ENCODE measurements at regions not wholly inside any gene's neighbourhood (a gene's known extent, or its start where the extent isn't known, plus 50 kb on each side); places are given as distances from the start of the nearest gene placed in this dataset.

DNA sequence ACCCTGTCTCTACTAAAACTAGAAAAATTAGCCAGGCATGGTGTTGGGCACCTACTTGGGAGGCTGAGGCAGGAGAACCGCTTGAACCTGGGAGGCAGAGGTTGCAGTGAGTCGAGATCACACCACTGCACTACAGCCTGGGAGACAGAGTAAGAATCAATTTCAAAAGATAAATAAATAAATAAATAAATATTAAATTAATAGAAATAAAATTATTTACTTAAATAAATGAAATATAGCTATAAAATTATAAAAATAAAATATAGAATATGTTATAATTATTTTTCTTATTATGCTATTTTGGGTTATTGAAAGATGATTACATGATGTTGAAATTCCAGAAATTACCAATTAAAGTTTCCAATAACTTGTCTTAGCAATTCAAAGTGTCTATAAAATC is 1029.8 kb upstream of the AGA start:
- no peak for ATAC-seq (replicated peaks)
- peaks cover 10% of the 10 kb centered on the region for H3K9me3 Mint-ChIP-seq
- H3K4me3 Mint-ChIP-seq, result no peak overlapping the region
- no peaks in the 10 kb centered on the region for H3K27me3 Mint-ChIP-seq
- H3K36me3 Mint-ChIP-seq (ENCODE audit: low read depth), result no peaks in the 10 kb centered on the region
- H3K4me1 Mint-ChIP-seq, result no peaks in the 10 kb centered on the region
- no peak overlapping the region for H3K27ac Mint-ChIP-seq

DNA sequence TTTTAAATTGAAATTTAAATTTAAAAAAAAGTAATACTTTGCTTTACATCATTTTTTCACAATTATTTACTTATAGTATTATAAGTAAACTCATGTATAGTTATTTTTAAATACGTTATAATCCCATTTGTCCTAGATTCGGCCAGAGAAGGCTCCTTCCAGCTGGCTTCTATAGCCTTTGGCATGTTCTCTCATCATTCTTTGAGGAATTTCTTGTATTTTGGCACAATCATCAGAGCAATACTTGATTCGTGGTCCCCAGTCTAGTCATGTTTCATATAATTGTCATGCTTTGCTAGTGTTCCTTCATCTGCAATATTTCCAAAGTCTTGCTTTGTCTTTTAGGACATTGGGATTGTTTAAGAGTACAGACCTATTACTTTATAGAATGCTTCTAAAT is 1037.9 kb upstream of the AGA start:
- H3K36me3 Mint-ChIP-seq (ENCODE audit: low read depth), result no peaks in the 10 kb centered on the region
- no peak for ATAC-seq (replicated peaks)

DNA sequence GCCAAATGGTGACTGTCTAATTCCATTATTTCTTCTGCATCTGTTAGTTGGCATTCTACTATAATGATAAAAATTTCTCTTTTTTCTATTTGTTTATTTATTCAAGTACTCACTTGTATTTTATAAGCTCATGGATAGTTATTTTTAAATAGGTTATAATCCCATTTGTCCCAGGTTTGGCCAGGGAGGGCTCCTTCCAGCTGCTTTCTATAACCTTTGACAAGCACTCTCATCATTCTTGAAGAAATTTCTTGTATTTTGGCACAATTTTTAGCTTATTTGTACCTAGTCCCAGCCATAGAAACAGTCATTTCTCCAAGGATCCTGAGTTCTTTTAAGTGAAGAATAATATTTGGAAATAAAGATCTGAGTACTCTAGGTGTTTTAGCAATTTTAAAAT is 1038.6 kb upstream of the AGA start:
- no peaks in the 10 kb centered on the region for H3K9me3 Mint-ChIP-seq
- no peak for ATAC-seq (replicated peaks)
- H3K36me3 Mint-ChIP-seq (ENCODE audit: low read depth), result no peaks in the 10 kb centered on the region
- H3K27me3 Mint-ChIP-seq, result no peaks in the 10 kb centered on the region
- H3K4me3 Mint-ChIP-seq, result no peak overlapping the region
- no peak overlapping the region for H3K27ac Mint-ChIP-seq
- no peaks in the 10 kb centered on the region for H3K4me1 Mint-ChIP-seq

More for the DNA sequence above, 1037.9 kb upstream of the AGA start:
- Mint-ChIP-seq H3K9me3 (peaks cover 5% of the 10 kb centered on the region), H3K27ac (no peak overlapping the region), H3K27me3 (no peaks in the 10 kb centered on the region), H3K4me3 (no peak overlapping the region), H3K4me1 (no peaks in the 10 kb centered on the region)

DNA sequence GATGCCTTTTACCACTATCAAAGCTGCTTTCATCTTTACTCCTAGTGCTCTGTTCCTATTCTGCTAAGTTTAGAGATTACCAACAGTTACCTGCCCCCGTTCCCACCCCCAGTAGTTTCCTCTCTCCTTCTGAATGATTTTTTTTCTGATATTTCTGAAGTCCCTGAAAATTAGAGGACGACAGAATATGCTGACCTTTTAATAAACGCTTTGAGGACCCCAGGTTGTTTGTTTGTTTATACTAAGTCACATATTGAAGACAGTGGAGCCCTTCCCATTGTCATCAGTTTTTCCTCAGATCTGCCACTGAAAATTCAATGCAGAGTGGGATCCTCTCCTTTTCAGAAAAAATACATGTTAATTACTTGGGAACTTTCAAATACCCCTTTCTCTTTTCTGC is 1039.3 kb upstream of the AGA start:
- no peaks in the 10 kb centered on the region for H3K27me3 Mint-ChIP-seq
- no peak overlapping the region for H3K27ac Mint-ChIP-seq
- no peaks in the 10 kb centered on the region for H3K4me1 Mint-ChIP-seq
- no peaks in the 10 kb centered on the region for H3K9me3 Mint-ChIP-seq
- no peak overlapping the region for H3K4me3 Mint-ChIP-seq
- no peak for ATAC-seq (replicated peaks)
- no peaks in the 10 kb centered on the region for H3K36me3 Mint-ChIP-seq (ENCODE audit: low read depth)

DNA sequence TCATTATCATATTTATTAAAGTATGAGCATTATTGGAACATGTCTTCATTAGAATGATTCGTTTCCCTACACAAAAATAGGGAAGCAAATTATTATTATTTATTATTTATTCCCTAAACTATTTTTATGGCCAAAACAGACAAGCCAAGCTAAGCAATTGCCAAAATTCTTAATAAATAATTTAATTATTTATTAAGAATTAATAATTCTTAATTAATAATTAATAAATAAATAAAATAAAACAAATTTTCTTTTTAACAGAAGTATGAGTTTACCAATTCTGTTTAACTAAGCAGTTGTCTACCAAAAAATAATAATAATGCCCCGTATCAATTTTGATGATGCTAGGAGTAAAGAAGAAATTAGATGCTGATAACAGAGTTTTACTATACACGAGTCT is 1080.8 kb upstream of the AGA start:
- Mint-ChIP-seq H3K27ac (no peak overlapping the region), H3K4me1 (no peaks in the 10 kb centered on the region), H3K4me3 (no peak overlapping the region), H3K9me3 (peaks cover 4% of the 10 kb centered on the region), H3K36me3 (ENCODE audit: low read depth) (no peaks in the 10 kb centered on the region), H3K27me3 (no peaks in the 10 kb centered on the region)
- ATAC-seq (replicated peaks), result no peak

DNA sequence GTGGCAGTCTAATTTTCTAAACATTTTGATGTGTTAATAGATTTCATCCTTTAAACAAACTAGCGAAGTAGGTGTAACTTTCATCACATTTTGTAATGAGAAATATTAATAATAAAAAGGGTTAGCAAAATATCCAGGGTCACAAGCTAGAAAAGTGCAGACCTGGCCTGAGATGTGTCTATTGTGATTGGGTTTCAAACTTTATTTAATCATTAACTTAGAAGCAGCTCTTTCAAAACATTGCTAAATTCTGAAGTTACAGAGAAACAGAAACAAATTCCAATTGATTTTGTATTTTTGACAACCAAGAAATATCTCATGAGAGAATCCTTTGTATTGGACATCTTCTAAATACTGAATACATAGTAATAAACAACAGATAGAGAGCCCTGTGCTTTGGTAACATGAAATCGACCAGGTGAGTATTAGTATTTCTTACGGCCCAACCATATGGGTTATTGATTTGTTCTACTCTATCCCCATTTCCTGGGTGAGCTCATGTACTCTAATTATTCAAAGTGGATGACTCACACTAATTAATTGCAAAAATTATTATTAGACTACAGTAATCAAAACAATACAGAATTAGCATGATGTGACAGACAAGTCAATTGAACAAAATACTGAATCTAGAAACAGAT is 1093.8 kb upstream of the AGA start:
- no peak for ATAC-seq (replicated peaks)
- Mint-ChIP-seq H3K36me3 (ENCODE audit: low read depth) (no peaks in the 10 kb centered on the region), H3K4me1 (no peaks in the 10 kb centered on the region), H3K27me3 (no peaks in the 10 kb centered on the region), H3K4me3 (no peak overlapping the region), H3K9me3 (peaks cover 18% of the 10 kb centered on the region), H3K27ac (no peak overlapping the region)

DNA sequence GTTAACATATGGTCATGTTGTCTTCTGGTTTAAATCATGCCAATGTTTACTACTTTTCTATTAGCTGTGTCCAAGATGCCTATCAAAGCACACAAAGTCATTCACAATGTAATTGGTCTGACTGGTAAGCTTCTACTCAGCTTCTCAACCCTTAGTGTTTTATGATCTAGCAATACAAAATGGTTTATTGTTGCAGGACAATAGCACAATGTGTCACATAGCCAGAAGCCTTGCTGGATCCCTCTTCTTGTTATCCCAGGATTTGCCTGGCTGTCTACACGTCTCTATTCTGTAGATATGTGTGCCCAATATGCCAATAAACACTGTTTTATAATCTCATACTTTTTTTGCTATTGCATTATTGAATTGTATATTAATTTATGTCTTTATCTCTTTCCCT is 1111.0 kb upstream of the AGA start:
- H3K9me3 Mint-ChIP-seq, result peaks cover 10% of the 10 kb centered on the region
- no peaks in the 10 kb centered on the region for H3K36me3 Mint-ChIP-seq (ENCODE audit: low read depth)
- no peak overlapping the region for H3K27ac Mint-ChIP-seq
- ATAC-seq (replicated peaks), result no peak
- H3K4me1 Mint-ChIP-seq, result no peaks in the 10 kb centered on the region
- no peaks in the 10 kb centered on the region for H3K27me3 Mint-ChIP-seq
- H3K4me3 Mint-ChIP-seq, result no peak overlapping the region

DNA sequence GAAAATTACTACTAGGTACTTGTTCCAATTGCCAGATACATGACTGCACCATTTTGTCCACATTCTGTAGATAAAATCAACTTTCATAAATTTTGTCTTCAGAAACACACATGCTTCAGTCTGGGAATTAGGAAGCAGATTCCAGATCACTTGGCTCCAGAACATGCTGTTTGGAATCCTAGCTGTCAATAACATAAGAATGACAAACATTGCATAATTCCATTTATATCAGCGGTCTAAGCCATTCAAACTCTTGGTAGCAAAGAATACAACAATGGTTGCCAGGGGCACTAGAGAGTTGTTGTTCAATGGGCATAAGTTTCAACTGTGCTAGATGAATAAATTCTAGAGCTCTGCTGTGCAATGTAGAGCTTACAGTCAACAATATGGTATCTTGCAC is 1112.1 kb upstream of the AGA start:
- no peak overlapping the region for H3K4me3 Mint-ChIP-seq
- no peaks in the 10 kb centered on the region for H3K4me1 Mint-ChIP-seq
- H3K36me3 Mint-ChIP-seq (ENCODE audit: low read depth), result no peaks in the 10 kb centered on the region
- H3K27ac Mint-ChIP-seq, result no peak overlapping the region
- ATAC-seq (replicated peaks), result no peak
- H3K27me3 Mint-ChIP-seq, result no peaks in the 10 kb centered on the region
- H3K9me3 Mint-ChIP-seq, result peaks cover 7% of the 10 kb centered on the region

DNA sequence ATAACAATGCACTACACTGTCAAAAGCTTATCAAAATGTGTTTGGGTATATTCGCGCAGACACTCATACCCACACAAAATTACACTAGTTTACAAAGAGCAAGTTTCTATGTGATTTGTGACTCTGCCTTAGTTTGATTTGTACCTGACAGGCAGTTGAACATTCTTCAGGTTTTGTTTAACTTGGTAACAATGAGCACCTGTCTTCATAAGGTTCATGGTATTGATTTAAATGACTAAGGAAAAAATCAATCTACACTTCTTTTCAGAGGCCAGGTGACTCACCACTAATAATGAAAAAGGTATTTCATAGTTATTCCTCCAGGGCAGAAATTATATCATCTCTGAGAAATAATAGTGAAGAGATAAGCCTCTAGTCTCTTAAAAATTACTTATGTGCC is 1114.6 kb upstream of the AGA start:
- Mint-ChIP-seq H3K4me1 (no peaks in the 10 kb centered on the region), H3K4me3 (no peak overlapping the region), H3K9me3 (peaks cover 8% of the 10 kb centered on the region), H3K36me3 (ENCODE audit: low read depth) (no peaks in the 10 kb centered on the region), H3K27ac (no peak overlapping the region), H3K27me3 (no peaks in the 10 kb centered on the region)
- ATAC-seq (replicated peaks), result no peak

DNA sequence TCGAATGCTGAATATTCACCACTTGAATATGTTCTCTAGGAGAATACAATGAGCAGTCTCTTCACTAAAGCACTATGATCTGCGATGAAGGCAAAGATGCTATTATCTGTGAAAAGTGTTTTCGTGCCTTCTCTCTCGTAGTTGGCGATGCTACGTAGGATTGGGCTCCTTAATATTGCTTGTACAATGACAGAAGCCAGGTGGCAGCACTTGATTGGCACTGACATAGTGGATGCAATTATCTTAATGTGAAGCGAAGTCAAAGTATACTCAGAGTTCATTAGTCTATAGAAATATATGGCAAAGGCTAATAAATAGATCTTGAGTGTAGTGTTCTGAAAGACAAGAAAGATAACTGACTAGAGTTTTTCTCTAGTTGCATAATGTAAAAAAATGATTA is 1135.7 kb upstream of the AGA start:
- Mint-ChIP-seq H3K36me3 (ENCODE audit: low read depth) (no peaks in the 10 kb centered on the region), H3K4me1 (no peaks in the 10 kb centered on the region), H3K9me3 (peaks cover 12% of the 10 kb centered on the region), H3K4me3 (no peak overlapping the region), H3K27me3 (no peaks in the 10 kb centered on the region), H3K27ac (no peak overlapping the region)
- no peak for ATAC-seq (replicated peaks)

DNA sequence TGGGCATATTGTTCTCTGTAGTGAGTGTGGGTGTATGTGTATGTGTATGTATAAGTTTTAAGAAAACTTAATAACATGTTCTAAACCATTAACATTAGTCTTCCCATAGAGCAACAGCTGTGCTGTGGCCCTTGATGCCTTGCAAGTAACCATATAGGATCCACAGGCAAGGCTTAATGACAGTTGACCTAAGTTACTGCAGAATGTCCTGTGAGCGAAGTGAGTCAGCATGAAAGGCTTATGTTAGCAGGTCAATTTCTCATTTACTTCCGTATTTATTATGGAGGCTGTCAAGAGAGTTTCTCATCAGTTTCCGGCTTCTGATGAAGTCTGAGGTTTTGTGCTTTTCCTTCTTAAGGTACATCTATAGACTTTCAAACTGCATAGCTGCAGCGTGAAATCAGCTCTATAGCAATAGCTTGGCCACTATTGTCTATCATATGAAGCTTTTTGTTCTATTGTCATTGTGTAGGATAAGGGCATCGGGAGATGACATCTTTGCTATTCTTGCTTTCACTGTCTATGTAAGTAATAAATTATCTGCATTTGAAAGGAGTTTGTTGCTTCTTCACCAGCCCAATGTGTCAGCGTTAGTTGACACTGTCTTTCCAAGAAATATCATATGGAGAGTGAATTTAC is 1153.4 kb upstream of the AGA start:
- no peak for ATAC-seq (replicated peaks)
- Mint-ChIP-seq H3K36me3 (ENCODE audit: low read depth) (no peaks in the 10 kb centered on the region), H3K4me3 (no peak overlapping the region), H3K9me3 (peaks cover 18% of the 10 kb centered on the region), H3K27me3 (no peaks in the 10 kb centered on the region), H3K27ac (no peak overlapping the region), H3K4me1 (no peaks in the 10 kb centered on the region)

DNA sequence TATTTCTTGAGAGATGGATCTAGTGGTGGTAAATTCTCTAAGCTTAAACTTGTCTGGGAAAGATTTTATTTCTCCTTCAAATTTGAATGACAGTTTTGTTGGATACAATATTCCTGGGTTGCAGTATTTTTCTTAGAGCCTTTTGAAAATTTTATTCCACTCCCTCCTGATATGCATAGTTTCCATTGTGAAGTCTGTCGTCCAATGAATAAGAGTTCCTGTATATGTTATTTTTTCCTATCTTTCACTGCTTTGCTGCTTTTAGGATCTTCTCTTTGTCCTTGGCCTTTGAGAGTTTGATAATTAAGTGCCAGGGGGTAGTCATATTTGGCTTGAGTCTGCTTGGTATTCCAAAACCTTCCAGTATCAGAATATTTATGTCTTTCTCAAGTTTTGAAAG is 1156.4 kb upstream of the AGA start:
- no peaks in the 10 kb centered on the region for H3K36me3 Mint-ChIP-seq (ENCODE audit: low read depth)
- no peaks in the 10 kb centered on the region for H3K27me3 Mint-ChIP-seq
- H3K9me3 Mint-ChIP-seq, result peaks cover 17% of the 10 kb centered on the region
- no peaks in the 10 kb centered on the region for H3K4me1 Mint-ChIP-seq
- no peak overlapping the region for H3K4me3 Mint-ChIP-seq
- no peak overlapping the region for H3K27ac Mint-ChIP-seq
- no peak for ATAC-seq (replicated peaks)

DNA sequence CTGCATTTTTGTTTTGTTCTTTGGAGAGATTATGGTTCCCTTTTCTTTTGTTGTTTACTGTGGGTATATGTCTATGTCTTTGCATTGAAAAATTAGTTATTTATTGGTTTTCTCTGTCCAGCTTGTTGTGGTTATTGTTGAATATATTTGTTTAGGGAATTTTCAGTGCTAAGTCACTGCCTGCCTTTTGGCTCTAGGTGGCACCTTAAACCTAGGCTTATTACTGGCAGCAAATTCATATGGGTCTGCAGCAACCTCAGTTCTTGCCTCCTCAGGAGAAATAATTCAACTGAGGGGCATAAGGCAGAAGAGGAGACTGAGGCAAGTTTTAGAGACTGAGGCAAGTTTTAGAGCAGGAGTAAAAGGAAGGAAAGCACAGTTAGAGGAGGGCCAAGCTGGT is 1157.3 kb upstream of the AGA start:
- ATAC-seq (replicated peaks), result no peak
- H3K27ac Mint-ChIP-seq, result no peak overlapping the region
- peaks cover 19% of the 10 kb centered on the region for H3K9me3 Mint-ChIP-seq
- no peak overlapping the region for H3K4me3 Mint-ChIP-seq
- no peaks in the 10 kb centered on the region for H3K27me3 Mint-ChIP-seq
- H3K4me1 Mint-ChIP-seq, result no peaks in the 10 kb centered on the region
- no peaks in the 10 kb centered on the region for H3K36me3 Mint-ChIP-seq (ENCODE audit: low read depth)

DNA sequence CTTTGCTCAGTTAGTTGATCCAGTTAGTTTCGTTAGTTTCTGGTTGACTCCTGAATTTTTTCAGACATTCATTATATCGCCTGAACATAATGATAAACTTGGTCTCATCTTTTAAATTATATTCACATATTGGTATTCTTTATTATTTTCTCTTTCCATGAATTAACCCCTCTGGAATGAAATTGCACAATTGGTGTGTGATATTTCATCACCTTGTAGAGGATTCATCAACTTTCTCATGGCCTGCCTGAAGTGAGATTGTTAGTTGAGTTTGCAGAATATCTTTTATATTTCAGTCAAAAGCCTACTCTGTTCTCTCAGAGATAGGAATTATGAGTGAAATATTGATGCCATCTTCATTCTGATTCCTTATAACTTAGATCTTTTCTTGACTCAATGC is 1160.6 kb upstream of the AGA start:
- H3K27me3 Mint-ChIP-seq, result no peaks in the 10 kb centered on the region
- no peak overlapping the region for H3K27ac Mint-ChIP-seq
- H3K4me3 Mint-ChIP-seq, result no peak overlapping the region
- peaks cover 20% of the 10 kb centered on the region for H3K9me3 Mint-ChIP-seq
- no peaks in the 10 kb centered on the region for H3K36me3 Mint-ChIP-seq (ENCODE audit: low read depth)
- H3K4me1 Mint-ChIP-seq, result no peaks in the 10 kb centered on the region
- no peak for ATAC-seq (replicated peaks)

DNA sequence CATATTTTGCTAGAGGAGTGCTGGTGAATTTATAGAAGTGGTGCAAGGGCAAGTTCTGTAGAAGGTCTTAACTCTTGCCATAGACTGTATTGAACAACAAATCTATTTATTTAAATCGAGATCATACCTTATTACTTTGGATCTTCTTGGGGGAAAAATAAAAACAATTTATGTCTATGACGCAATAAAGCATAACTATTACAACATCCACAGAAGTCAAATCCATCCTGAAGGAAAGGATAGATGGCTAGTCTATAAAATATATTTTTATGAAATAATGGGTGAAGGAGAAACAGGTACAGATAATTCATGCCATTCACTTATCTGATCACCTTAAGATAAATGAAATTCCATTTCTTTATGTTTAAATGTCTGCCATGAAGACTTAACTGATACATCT is 1168.8 kb upstream of the AGA start:
- no peak for ATAC-seq (replicated peaks)
- Mint-ChIP-seq H3K9me3 (peaks cover 19% of the 10 kb centered on the region), H3K27me3 (no peaks in the 10 kb centered on the region), H3K36me3 (ENCODE audit: low read depth) (no peaks in the 10 kb centered on the region), H3K27ac (no peak overlapping the region), H3K4me3 (no peak overlapping the region), H3K4me1 (no peaks in the 10 kb centered on the region)

DNA sequence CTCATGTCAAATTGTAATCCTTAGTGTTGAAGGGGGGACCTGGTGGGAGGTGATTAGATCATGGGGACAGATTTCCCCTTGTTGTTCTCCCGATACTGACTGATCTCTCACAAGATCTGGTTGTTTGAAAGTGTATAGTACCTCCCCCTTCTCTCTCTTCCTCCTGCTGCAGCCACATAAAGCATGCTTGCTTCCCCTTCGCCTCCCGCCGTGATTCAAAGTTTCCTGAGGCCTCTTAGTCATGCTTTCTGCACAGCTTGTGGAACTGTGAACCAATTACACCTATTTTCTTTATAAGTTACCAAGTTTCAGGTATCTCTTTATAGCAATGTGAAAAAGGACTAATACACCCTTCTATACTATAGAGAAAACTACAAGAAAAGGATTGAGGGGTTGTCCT is 1170.5 kb upstream of the AGA start:
- Mint-ChIP-seq H3K27ac (no peak overlapping the region), H3K36me3 (ENCODE audit: low read depth) (no peaks in the 10 kb centered on the region), H3K9me3 (peaks cover 16% of the 10 kb centered on the region), H3K27me3 (no peaks in the 10 kb centered on the region), H3K4me1 (no peaks in the 10 kb centered on the region), H3K4me3 (no peak overlapping the region)
- ATAC-seq (replicated peaks), result no peak
